KBM-7 (cell line): ENCODE measurements at regions not wholly inside any gene's neighbourhood (a gene's known extent, or its start where the extent isn't known, plus 50 kb on each side); places are given as distances from the start of the nearest gene placed in this dataset.
"Not testable (repeated sequence)": the region's sequence is repeated elsewhere in the genome, so short reads cannot be mapped to it uniquely, and the experiment has no call there.

Experiments
- DNase-seq: peaks from one replicate; pipeline ENCODE4 v3.0.0-alpha.2; 2015
- in situ Hi-C: fragments of 300-500 bp; cut with MboI; formaldehyde crosslinking; loops from 2 replicates; pipeline ENCODE4 v1.14.3; 2020; ENCODE audit warnings: low sequenced_read_pairs, low pct_unique_long_range_greater_than_20kb, mixed read lengths

DNA sequence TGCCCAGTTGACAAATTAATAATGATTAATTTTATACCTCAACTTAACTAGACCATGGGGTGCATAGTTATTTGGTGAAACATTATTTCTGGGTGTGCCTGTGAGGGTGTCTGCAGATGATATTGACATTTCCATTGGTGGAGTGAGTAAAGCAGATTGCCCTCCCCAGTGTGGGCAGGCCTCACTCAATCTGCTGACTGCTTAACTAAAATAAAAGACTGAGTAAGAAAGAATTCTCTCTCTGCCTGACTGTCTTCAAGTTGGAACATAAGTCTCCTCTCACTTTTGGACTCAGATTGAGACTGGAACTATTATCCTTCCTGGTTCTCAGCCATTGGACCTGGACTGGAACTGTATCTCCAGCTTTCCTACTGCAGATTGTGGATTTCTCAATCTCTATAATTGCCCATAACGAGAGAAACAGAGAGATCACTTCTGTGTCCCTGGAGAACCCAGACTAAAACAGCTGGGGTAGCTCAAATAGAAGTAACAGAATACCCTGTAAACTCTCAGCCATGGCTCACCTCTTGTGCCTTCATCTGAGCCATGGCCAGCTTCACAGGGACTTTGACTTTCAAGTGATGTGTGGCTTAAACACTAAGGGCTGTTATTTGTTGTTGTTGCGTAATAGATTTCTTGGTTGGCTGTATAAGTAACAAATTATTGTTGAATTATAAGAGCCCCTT lies 575.3 kb upstream of the RAB6C start:
- DNase-seq = no peak
- in situ Hi-C loops = no loop called here

DNA sequence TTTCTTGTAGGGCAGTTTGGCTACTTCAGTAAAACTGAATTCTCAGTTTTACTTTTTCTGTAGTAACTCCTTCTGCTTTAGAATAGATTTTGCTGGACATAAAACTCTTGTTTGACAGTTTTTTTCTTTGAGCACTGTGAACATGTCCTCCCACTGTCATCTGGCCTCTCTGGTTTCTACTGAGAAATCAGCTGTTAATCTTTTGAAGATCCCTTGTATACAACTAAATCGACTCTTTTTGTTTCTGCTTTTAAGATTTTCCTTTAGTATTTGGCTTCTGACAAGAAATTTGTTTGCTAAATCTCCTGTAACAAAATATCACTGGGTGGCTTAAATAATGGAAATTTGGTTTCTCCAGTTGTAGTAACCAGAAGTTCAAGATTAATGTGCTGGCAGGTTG lies 570.9 kb upstream of the RAB6C start:
- no peak for DNase-seq
- in situ Hi-C loops = no loop called here

DNA sequence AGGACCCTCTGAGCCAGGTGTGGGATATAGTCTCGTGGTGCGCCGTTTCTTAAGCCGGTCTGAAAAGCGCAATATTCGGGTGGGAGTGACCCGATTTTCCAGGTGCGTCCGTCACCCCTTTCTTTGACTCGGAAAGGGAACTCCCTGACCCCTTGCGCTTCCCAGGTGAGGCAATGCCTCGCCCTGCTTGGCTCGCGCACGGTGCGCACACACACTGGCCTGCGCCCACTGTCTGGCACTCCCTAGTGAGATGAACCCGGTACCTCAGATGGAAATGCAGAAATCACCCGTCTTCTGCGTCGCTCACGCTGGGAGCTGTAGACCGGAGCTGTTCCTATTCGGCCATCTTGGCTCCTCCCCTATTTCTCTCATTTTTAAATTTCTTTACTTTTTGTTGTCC lies 562.4 kb upstream of the RAB6C start:
- in situ Hi-C loops = not testable (repeated sequence)

DNA sequence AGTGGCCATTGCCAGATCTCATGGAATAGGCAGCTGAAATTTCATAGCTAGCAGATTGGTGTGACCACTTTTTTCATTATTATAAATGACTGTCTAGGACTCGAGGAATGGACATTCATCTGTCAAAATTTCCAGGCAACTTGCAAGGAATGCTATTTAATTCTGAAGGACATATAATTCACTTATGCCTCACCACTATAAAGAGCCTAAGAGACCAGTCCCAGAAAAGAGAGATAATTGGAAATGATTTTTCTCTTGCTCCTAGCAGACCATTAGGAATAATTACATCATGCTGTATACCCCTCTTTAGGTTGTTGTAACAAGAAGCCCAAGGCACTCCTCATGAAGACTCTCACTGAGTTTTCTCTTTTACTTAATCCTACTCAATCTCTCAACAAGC lies 557.4 kb upstream of the RAB6C start:
- in situ Hi-C loops = no loop called here
- no peak for DNase-seq

More for the DNA sequence above, 562.4 kb upstream of the RAB6C start:
- not testable (repeated sequence) for DNase-seq

DNA sequence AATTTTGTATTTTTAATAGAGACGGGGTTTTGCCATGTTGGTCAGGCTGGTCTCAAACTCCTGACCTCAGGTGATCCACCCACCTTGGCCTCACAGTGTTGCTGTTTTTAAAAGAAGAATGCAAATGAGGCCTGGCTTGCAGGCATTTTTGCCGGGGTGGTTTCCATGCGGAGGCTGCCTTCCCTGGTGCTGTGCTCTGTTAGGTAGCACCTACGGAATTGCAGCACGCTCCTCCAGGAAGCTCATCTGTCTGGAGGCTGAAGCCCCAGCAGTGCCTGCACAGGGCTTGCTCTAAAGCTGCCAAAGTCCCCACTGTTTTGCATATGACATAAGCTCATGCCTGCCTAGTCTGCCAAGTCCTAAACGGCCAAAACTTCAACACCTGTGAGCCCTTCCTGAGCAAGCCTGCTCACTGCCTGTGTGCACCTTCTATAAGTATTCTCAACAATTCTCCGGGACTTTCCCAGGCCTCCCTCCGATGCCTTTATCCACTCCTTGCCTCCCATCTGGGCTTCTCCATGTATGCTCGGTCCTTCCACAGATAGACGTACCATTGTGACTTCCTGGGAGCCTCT lies 551.3 kb upstream of the RAB6C start:
- in situ Hi-C loops = no loop called here
- DNase-seq = no peak

DNA sequence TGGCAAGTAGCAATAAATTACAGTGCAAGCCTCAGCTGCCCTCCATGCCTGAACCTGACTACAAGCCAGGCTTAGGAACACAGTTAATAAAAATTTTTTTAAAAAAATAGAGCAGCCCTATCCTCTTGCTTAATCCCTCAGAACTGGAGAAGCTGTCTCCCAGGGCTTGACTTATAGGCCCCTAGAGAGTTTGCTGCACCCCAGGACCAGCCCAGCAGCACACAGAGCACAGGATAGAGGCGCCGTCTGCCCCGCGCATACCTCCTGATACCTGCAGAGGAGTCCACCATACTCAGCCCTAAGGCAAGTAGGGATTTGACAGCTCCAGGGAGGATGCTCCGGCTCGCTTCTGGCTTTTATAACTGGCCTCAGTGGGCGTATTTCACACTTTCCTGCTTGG lies 548.6 kb upstream of the RAB6C start:
- DNase-seq = no peak
- in situ Hi-C loops = no loop called here

DNA sequence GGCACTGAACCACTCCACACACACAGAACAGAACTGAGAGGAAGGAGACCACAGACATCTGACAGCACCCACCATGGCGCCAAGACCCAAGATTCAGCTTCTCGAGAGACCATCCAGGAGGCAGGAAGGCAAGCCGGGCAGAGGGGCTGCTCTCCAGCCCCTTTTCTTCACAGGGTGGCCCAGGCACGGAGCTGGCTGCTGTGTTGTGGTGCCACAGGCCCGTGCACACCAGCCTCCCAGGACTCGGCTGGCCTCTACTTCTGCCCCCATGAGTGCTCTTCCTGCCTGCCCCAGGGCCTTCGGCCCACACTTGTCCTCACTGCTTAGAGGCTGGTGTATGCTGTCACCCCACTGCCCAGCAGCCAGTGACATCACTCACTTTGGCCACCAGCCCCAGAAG lies 547.6 kb upstream of the RAB6C start:
- in situ Hi-C loops = no loop called here

DNA sequence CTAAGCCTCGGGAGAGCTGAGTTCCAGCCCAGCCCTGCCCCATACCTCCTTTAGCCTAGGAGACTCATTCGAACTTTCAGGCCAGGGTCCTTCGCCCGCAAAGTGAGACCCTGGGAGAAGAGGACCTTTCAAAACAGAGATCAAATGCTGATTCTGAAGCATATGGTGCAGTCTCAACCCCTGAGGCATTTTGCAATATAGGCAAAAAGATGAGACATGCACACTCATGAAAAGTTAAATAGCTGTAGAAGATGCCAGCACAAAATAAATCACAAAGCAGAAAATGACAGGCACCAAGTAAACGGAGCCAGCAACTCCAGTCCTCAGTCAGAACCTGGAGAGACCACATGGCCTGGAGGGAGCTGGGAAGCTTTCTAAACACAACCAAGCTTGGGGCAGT lies 542.7 kb upstream of the RAB6C start:
- no peak for DNase-seq
- in situ Hi-C loops = no loop called here

More for the DNA sequence above, 547.6 kb upstream of the RAB6C start:
- DNase-seq = no peak

DNA sequence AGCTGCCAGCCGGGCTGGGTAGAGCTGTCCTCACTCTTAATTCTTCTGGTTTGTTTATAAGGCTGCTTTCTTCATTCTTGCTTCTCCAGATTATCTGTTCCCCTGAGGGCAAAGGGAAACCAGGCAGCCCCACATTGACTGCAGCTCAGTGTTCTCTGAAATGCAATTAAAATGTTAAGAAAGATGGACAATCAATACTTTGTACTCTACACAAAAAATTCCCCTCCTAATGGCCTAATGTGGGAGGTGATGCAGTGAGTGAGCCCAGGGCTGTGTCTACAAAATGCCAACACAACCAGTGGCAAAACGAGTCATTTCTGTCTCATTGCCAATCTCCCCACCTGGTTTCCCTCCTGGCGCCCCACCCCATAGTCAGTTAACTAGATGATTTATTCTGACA lies 541.7 kb upstream of the RAB6C start:
- DNase-seq = no peak
- in situ Hi-C loops = no loop called here

DNA sequence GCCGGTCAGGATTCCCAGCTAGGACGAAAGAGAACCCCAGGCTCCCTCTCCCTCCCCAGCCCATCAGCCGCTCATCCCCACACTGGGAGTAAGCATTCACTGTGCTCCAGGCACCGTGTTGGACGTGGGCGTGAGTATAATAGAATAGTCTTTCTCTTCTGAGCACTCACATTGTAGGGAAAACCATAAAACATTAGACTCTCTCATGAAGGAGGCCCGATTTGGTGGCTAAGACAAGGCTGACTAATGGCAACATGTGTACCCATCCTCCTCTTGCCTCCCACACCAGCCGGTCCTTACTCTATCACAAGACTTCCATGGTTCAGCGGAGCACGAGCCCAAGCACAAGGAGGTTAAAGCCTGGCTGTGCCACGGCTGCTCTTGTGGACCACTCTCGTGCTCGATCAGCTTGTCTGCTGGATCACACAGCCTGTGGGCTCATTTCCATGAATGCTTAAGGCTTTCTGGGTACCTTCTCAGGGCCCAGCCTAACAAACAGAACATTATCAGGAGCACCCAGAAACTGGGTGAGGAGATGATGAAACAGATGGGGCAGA lies 540.9 kb upstream of the RAB6C start:
- DNase-seq = no peak
- in situ Hi-C loops = no loop called here

DNA sequence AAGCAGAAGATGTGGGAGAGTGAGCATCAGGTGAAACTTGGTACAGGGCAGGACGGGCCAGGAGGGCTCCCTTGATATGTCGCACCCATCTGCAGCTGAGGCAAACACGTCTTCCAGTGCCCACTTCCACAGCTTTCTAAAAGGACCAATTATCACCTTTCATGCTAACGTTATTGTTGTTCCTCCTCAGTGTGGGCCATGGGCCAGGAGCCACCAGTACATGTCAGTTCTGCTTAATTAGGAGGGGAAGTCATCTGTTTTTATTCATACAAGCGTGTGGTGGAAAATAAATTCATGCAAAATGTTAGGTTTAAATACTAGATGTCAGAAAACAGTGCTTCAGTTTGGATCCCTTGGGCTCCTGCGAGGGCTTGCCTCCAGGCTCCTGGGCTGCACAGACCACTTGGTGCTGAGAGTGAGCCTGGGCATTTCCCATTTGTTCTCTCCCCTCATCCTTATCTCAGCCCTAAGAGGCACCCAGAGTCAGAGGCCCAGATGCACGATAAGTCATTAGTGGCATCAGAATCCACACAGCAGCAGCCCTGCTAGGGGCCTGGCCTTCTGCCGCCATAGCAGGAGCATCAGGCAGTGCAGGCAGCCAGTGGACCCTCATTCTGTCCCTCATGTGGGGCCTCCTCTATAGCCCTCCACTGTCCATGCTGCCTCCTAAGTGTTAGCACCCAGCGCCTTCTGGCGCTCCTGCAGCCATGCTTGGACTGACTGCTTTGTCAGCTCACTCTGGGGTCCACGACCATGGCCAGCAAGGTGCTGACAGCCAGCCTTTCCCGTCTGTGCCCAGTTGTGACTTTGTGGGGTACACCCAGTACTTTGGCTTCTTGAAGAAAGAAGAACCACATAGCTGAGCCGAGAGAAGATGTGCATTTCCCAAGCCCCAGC lies 539.8 kb upstream of the RAB6C start:
- DNase-seq = no peak
- in situ Hi-C loops = no loop called here

DNA sequence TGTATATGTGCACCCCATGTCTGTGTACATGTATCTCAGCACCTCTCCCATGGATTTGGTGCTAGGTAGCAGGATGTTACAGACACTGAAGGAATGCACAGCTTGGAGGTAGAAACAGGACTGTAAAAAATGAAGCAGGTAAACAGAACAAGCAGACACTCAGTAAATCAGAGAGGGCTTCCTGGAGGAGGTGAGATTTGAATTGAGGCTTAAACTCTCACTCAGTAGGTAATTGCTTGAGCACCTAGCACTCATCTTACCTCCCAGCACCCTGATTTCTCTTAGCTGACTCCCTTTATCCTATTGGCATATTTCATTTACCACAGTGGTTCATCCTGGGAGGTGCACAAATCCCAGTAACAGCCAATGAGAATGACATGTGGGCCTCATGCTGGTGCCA lies 537.9 kb upstream of the RAB6C start:
- no peak for DNase-seq
- in situ Hi-C loops = no loop called here

DNA sequence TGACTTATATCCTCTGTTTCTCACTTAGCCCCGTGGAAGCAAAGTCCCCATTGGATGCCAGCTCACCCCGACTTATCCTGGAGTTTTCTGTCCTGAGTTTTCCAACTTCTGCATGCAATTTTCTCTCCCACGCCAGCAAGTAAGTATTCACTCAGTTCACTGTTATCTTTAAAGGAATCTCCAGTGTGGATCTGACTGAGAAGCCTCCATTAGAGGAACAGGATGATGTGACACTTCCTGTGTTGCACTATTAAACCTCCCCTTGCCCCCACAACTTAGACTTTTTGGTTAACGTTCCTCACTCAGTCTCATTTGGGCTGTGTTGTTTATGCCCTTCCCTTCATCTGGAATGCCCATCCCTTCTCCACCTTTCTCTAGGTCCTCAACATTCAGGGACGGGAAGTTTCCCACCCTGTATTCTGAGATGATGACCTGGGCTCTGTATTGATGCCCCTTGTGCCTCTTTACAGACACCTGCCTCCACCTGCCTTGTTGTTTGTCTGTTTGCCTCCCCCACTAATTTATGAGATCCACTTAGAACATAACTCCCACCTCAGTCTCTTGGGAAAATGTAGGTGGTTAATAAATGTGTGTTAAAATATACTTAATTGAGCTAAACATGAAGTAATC lies 536.1 kb upstream of the RAB6C start:
- in situ Hi-C loops = no loop called here
- peak; percentile 13 for DNase-seq

DNA sequence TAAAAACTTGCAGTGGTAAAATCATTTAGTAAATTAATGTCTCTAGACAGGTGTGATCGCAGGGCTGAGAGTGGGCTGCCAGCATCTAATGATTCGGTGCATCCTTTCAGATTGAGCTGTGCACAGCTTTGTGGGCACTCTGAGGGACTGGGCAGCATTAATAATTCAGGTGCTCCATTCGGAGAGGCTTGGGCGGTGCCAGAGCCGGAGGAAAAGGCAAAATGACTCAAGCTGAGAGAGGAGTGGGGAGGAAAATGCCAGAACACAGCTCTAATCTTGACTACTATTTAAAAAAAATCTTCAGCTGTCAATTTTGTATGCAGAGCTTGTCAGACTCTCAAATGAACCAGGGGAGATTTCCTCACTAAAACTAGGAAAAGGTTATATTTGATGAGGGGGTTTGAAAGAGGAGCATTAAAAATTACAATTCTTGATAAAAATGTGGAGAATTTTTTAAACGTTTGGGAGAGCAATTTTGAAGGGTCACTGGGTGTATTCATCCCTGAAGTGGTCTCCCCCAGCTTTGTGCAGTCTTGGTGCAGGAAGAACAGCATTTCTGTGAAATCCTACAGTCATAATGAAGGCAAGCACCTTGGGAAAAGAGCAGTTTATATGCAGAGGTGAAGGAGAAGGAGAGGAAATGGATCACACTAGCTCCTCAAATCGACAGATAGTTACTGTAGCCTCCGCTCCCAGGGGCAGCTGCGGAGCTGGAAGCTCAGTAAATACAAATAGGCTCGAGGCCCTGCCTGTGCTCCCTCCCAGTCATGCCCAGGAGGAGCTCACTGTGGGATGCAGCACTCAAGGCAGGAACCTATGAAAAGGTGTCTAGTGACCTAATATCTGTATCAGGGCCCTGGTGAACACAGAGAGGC lies 535.4 kb upstream of the RAB6C start:
- DNase-seq = no peak
- in situ Hi-C loops = no loop called here

DNA sequence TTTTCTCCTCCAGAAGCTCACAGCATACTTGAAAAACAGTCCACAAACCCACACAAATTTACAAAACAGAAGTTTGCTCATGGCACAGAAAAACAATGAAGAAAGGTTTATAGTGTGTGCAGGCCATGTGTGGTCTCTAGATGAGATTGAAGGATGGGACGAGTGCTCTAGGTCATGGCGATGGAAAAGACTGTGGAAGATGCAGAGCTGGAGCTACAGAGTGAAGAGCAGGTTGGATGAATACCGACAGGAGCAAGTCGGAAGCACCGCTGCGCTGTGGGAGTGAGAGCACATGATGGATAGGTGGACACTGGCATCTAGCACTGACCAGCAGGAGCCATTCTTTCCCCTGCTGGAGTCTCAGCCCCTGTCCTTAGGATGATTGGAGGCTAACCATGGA lies 534.7 kb upstream of the RAB6C start:
- DNase-seq = no peak
- in situ Hi-C loops = no loop called here

DNA sequence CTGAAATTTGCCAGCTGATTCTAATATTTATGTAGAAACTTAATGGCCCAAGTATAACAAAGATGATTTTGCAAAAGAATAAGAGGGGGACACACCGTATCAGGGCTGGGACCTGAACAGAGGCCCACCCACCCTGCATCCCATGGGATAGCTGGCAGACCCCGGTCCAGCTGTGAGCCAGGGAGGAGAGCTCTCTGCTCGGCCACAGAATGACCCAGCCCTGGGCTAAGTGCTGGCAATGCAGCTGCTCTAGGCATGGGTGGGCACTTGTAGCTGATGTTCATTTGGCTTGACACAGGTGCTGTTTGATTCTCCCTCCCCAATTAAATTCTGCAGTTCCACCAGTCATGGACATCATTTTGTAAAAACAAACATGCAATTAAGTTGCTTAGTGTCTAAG lies 522.8 kb upstream of the RAB6C start:
- in situ Hi-C loops = no loop called here

DNA sequence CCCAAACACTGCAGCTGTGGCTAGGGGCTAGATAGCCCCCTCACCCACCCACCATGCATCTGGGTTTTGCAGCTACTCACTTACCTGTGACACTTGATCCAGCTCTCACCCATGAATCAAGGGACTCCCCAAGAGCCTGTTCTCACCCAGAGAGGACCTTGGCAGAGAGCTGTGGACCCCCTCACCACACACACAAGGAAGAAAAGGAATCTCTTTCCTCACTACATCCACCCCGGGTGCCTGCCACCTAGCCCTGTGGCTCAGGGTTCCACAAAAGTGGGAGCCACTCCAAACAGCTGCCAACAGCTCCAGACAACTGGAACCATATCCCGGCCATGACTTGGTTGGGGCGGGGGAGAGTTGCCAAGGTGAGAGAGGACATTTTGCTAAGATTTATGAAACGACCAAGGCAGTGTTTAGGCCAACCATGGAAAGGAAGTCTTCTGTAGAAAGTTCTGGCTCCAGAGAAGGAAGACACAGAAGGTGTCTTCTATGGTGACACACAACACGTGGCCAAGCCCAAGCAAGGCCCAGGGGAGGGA lies 522.1 kb upstream of the RAB6C start:
- DNase-seq = no peak
- in situ Hi-C loops = no loop called here

More for the DNA sequence above, 522.8 kb upstream of the RAB6C start:
- no peak for DNase-seq

DNA sequence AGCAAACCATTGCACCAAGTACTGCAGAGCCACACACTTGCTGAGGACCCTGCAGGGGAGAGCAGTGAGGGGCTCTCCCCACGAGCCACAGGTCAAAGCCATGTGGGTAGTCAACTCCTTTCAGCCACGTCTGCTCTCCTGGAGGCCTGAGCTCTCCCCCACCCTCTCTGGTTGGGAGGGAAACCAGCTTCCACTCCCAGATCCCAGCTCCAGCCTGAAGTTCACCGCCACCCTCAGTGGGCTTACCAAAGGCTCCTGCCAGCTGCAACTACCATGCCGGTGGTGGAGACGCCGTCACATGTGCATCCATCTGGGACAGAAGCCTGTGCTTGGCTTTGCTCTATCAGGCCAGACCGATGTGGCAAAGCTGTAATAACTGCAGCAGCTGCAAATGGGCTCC lies 521.5 kb upstream of the RAB6C start:
- DNase-seq = no peak
- in situ Hi-C loops = no loop called here
